GM23248 (cell line): ENCODE measurements at regions not wholly inside any gene's neighbourhood (a gene's known extent, or its start where the extent isn't known, plus 50 kb on each side); places are given as distances from the start of the nearest gene placed in this dataset.

Source experiments
- DNase-seq: peaks from one replicate; pipeline ENCODE4 v3.0.0-alpha.2; 2015
- H2AFZ ChIP-seq: fragments of 200-600 bp; sonication (generic); 2 replicates; pipeline ENCODE4 v1.6.1; 2016; ENCODE audit warnings: antibody characterized with exemption
- H3F3A ChIP-seq: fragments of 200-600 bp; sonication (generic); 2 replicates; pipeline ENCODE4 v1.6.1; 2016; ENCODE audit warnings: mild to moderate bottlenecking, antibody characterized with exemption, mixed run types; ENCODE audit not compliant: insufficient read depth
- H3K27ac ChIP-seq: fragments of 200-600 bp; sonication (generic); 2 replicates; pipeline ENCODE4 v1.5.1; 2016; ENCODE audit warnings: mild to moderate bottlenecking
- H3K27me3 ChIP-seq: fragments of 200-600 bp; sonication (generic); replicated peaks from 2 replicates; pipeline ENCODE4 v1.6.1; 2016; ENCODE audit warnings: mild to moderate bottlenecking; ENCODE audit not compliant: insufficient read depth
- H3K36me3 ChIP-seq: fragments of 200-600 bp; sonication (generic); 2 replicates; pipeline ENCODE4 v1.6.1; 2016; ENCODE audit warnings: low read depth, mild to moderate bottlenecking
- H3K4me1 ChIP-seq: fragments of 200-600 bp; sonication (generic); 2 replicates; pipeline ENCODE4 v1.6.1; 2016; ENCODE audit warnings: mild to moderate bottlenecking; ENCODE audit not compliant: insufficient read depth
- H3K4me2 ChIP-seq: fragments of 200-600 bp; sonication (generic); one replicate; pipeline ENCODE4 v1.6.1; 2016; ENCODE audit warnings: mild to moderate bottlenecking; ENCODE audit not compliant: unreplicated experiment
- H3K4me3 ChIP-seq: fragments of 200-600 bp; sonication (generic); 2 replicates; pipeline ENCODE4 v1.5.1; 2016; ENCODE audit warnings: mild to moderate bottlenecking
- H3K79me2 ChIP-seq: fragments of 200-600 bp; sonication (generic); 2 replicates; pipeline ENCODE4 v1.6.1; 2016; ENCODE audit warnings: mild to moderate bottlenecking; ENCODE audit not compliant: insufficient read depth
- H3K9ac ChIP-seq: fragments of 200-600 bp; sonication (generic); 2 replicates; pipeline ENCODE4 v1.6.1; 2016; ENCODE audit warnings: mild to moderate bottlenecking
- H3K9me2 ChIP-seq: fragments of 200-600 bp; sonication (generic); 2 replicates; pipeline ENCODE4 v1.6.1; 2016; ENCODE audit warnings: mixed run types, mild to moderate bottlenecking, moderate library complexity; ENCODE audit not compliant: insufficient read depth
- H3K9me3 ChIP-seq: fragments of 200-600 bp; sonication (generic); one replicate; pipeline ENCODE4 v1.6.1; 2017; ENCODE audit warnings: low read depth
- H4K20me1 ChIP-seq: fragments of 200-600 bp; sonication (generic); 2 replicates; pipeline ENCODE4 v1.6.0; 2016; ENCODE audit not compliant: insufficient read depth
- EZH2 ChIP-seq: fragments of 200-600 bp; sonication (generic); IDR thresholded peaks from 2 replicates; pipeline ENCODE4 v1.6.1; 2018; ENCODE audit warnings: antibody characterized with exemption, mild to moderate bottlenecking; ENCODE audit not compliant: insufficient read depth, poor library complexity, severe bottlenecking
- EZH2phosphoT487 ChIP-seq: fragments of 200-600 bp; sonication (generic); IDR thresholded peaks from 2 replicates; pipeline ENCODE4 v1.6.1; 2018; ENCODE audit warnings: antibody characterized with exemption, moderate library complexity, mild to moderate bottlenecking, low read depth; ENCODE audit not compliant: insufficient read depth
- WGBS, 2 experiments: methylation state at CpG; one replicate each; pipeline ENCODE4 v1.1.6; 2015 to 2017; ENCODE audit warnings: low lambda C conversion rate in 2 of 2, low coverage in 1 of 2; ENCODE audit errors: missing lambda C conversion rate in 2 of 2; 5-methylcytosine and 5-hydroxymethylcytosine counted together
- in situ Hi-C: fragments of 300-500 bp; cut with MboI; formaldehyde crosslinking; loops from 2 replicates; pipeline ENCODE4 v1.15.0; 2020

- Histone ChIP-seq H3K9me3 (no peaks in the 10 kb centered on the region), H3K4me2 (no peak overlapping the region), H2AFZ (no peak overlapping the region), H3K4me3 (no peak overlapping the region), H3K36me3 (no peaks in the 10 kb centered on the region), H3K27me3 (no peaks in the 10 kb centered on the region), H3K9ac (no peak overlapping the region), H4K20me1 (no peaks in the 10 kb centered on the region), H3K4me1 (no peaks in the 10 kb centered on the region), H3K27ac (no peak overlapping the region), H3K79me2 (no peaks in the 10 kb centered on the region), H3K9me2 (no peaks in the 10 kb centered on the region), H3F3A (no peaks in the 10 kb centered on the region)
- DNase-seq, result no peak
- no peak for TF ChIP-seq EZH2phosphoT487
- TF ChIP-seq EZH2, result no peak
- 46 to 55% methylated on average over 4 of the region's 4 CpGs for WGBS, 2 experiments
- in situ Hi-C loops, result no loop called here
These were observed 74.4 kb upstream of the WNT7A start for GRCh38 chr3:13954266-13954665.

DNA sequence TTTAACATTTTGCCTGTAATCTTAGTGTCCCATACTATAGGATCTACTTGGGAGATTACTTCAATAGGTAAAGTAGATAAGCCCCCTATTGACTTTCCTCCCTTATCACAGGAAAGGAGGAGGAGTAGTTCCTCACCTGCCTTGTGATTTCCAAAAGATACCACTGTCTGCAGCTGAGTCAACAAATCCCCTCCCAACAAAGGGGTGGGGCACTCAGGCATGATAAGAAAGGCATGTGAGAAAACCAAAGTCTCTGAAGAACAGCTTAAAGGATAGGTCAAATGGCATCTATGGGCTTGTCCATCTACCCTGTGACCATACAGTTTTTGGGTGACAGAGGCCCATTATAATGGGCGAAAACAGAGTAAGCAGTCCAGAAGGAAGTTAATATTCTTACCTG lies 71.3 kb upstream of the WNT7A start:
- Histone ChIP-seq H3K9me3 (no peaks in the 10 kb centered on the region), H3K36me3 (no peaks in the 10 kb centered on the region), H3K4me2 (no peak overlapping the region), H3K4me3 (no peak overlapping the region), H2AFZ (no peak overlapping the region), H3K79me2 (no peaks in the 10 kb centered on the region), H3K9me2 (no peaks in the 10 kb centered on the region), H3K27me3 (no peaks in the 10 kb centered on the region), H4K20me1 (no peaks in the 10 kb centered on the region), H3K4me1 (no peaks in the 10 kb centered on the region), H3K9ac (no peak overlapping the region), H3F3A (no peaks in the 10 kb centered on the region), H3K27ac (no peak overlapping the region)
- WGBS, 2 experiments, result 64 to 67% methylated on average over 1 of the region's 1 CpG
- TF ChIP-seq EZH2phosphoT487 (no peak), EZH2 (no peak)
- DNase-seq, result no peak
- in situ Hi-C loops, result no loop called here

- Histone ChIP-seq H3K36me3 (no peaks in the 10 kb centered on the region), H4K20me1 (no peaks in the 10 kb centered on the region), H3F3A (no peaks in the 10 kb centered on the region), H3K27ac (no peak overlapping the region), H2AFZ (no peak overlapping the region), H3K4me2 (no peak overlapping the region), H3K9me3 (no peaks in the 10 kb centered on the region), H3K9me2 (no peaks in the 10 kb centered on the region), H3K9ac (no peak overlapping the region), H3K4me1 (no peaks in the 10 kb centered on the region), H3K79me2 (no peaks in the 10 kb centered on the region), H3K4me3 (no peak overlapping the region), H3K27me3 (no peaks in the 10 kb centered on the region)
- no peak for DNase-seq
- TF ChIP-seq EZH2phosphoT487, result no peak
- TF ChIP-seq EZH2, result no peak
- in situ Hi-C loops, result no loop called here
- WGBS, 2 experiments, result 0 to 5% methylated on average over 1 of the region's 1 CpG
These were observed 70.2 kb upstream of the WNT7A start for GRCh38 chr3:13950042-13950441.

GRCh38 chr3:13947912-13948311 lies 68.0 kb upstream of the WNT7A start:
- TF ChIP-seq EZH2phosphoT487 (no peak), EZH2 (no peak)
- H3K27ac ChIP-seq, result no peak overlapping the region
- no peaks in the 10 kb centered on the region for H3K4me1 ChIP-seq
- H3K36me3 ChIP-seq, result no peaks in the 10 kb centered on the region
- H3F3A ChIP-seq, result no peaks in the 10 kb centered on the region
- H3K79me2 ChIP-seq, result no peaks in the 10 kb centered on the region
- no peak overlapping the region for H2AFZ ChIP-seq
- H3K4me3 ChIP-seq, result no peak overlapping the region
- no peaks in the 10 kb centered on the region for H3K9me3 ChIP-seq
- H3K27me3 ChIP-seq, result no peaks in the 10 kb centered on the region
- no peak overlapping the region for H3K4me2 ChIP-seq
- WGBS, 2 experiments, result 17 to 31% methylated on average over 8 of the region's 8 CpGs
- no peaks in the 10 kb centered on the region for H3K9me2 ChIP-seq
- H3K9ac ChIP-seq, result no peak overlapping the region
- no peak for DNase-seq
- no peaks in the 10 kb centered on the region for H4K20me1 ChIP-seq
- in situ Hi-C loops, result no loop called here

DNA sequence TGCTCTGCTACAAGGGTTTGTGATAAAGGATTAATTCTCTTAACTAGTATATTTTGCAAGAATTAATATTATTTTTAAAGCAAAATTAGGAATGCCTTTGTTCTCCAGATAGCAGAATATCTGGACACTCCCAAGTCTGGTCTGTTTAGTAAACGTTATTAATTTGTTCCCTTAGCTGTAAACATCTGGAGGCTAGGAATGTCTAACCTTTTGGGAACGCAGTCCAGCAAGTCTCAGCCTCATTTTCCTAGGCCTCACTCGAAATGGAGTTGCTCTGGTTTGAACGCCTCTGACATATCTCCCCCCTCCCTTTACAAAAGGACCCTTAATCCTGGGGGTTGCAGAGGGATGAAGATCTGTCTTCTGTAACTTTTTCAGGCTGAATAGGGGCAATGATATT lies 59.3 kb upstream of the WNT7A start:
- Histone ChIP-seq H3K4me2 (no peak overlapping the region), H3K36me3 (no peaks in the 10 kb centered on the region), H3K9me3 (no peaks in the 10 kb centered on the region), H3F3A (no peaks in the 10 kb centered on the region), H3K79me2 (no peaks in the 10 kb centered on the region), H3K27me3 (no peaks in the 10 kb centered on the region), H3K4me3 (no peak overlapping the region), H4K20me1 (no peaks in the 10 kb centered on the region), H3K9ac (no peak overlapping the region), H3K27ac (no peak overlapping the region), H3K9me2 (no peaks in the 10 kb centered on the region), H2AFZ (no peak overlapping the region), H3K4me1 (no peaks in the 10 kb centered on the region)
- WGBS, 2 experiments, result 31 to 51% methylated on average over 4 of the region's 4 CpGs
- in situ Hi-C loops, result no loop called here
- TF ChIP-seq EZH2, result no peak
- DNase-seq, result no peak
